Activated naive CD4-positive, alpha-beta T cell treated with anti-CD3 and anti-CD28 coated beads, Interleukin-2, amount 50 U/mL, for 24 hours (primary cell): ENCODE measurements at regions not wholly inside any gene's neighbourhood (a gene's known extent, or its start where the extent isn't known, plus 50 kb on each side); places are given as distances from the start of the nearest gene placed in this dataset.

Source experiments
- H3K27ac Mint-ChIP-seq: one replicate; pipeline ENCODE4 v1.8.0; 2021; ENCODE audit warnings: mild to moderate bottlenecking, mixed read lengths
- H3K27me3 Mint-ChIP-seq: one replicate; pipeline ENCODE4 v1.8.0; 2021; ENCODE audit warnings: mixed read lengths
- H3K36me3 Mint-ChIP-seq: one replicate; pipeline ENCODE4 v1.8.0; 2021; ENCODE audit warnings: mixed read lengths
- H3K4me1 Mint-ChIP-seq: one replicate; pipeline ENCODE4 v1.8.0; 2021; ENCODE audit warnings: mixed read lengths
- H3K4me3 Mint-ChIP-seq: one replicate; pipeline ENCODE4 v1.8.0; 2021; ENCODE audit warnings: mild to moderate bottlenecking, mixed read lengths
- H3K9me3 Mint-ChIP-seq: one replicate; pipeline ENCODE4 v1.8.0; 2021; ENCODE audit warnings: mixed read lengths

GRCh38 chr15:29470311-29470710, 200.7 kb upstream of the NSMCE3 start:
- peaks cover 3% of the 10 kb centered on the region for H3K27me3 Mint-ChIP-seq
- no peaks in the 10 kb centered on the region for H3K36me3 Mint-ChIP-seq
- no peak overlapping the region for H3K27ac Mint-ChIP-seq
- H3K4me3 Mint-ChIP-seq: no peak overlapping the region
- H3K4me1 Mint-ChIP-seq: no peaks in the 10 kb centered on the region
- H3K9me3 Mint-ChIP-seq: no peaks in the 10 kb centered on the region

GRCh38 chr15:29468899-29469298, 199.3 kb upstream of the NSMCE3 start:
- Mint-ChIP-seq H3K4me1 (no peaks in the 10 kb centered on the region), H3K9me3 (no peaks in the 10 kb centered on the region), H3K27ac (no peak overlapping the region), H3K27me3 (peaks cover 3% of the 10 kb centered on the region), H3K4me3 (no peak overlapping the region), H3K36me3 (no peaks in the 10 kb centered on the region)

GRCh38 chr15:29467091-29467490, 197.5 kb upstream of the NSMCE3 start:
- H3K4me1 Mint-ChIP-seq: no peaks in the 10 kb centered on the region
- no peaks in the 10 kb centered on the region for H3K36me3 Mint-ChIP-seq
- H3K4me3 Mint-ChIP-seq: no peak overlapping the region
- H3K27me3 Mint-ChIP-seq: peaks cover 3% of the 10 kb centered on the region
- H3K27ac Mint-ChIP-seq: no peak overlapping the region
- no peaks in the 10 kb centered on the region for H3K9me3 Mint-ChIP-seq

- Mint-ChIP-seq H3K4me1 (no peaks in the 10 kb centered on the region), H3K9me3 (no peaks in the 10 kb centered on the region), H3K4me3 (no peak overlapping the region), H3K27me3 (peaks cover 3% of the 10 kb centered on the region), H3K36me3 (no peaks in the 10 kb centered on the region), H3K27ac (no peak overlapping the region)
Observed at GRCh38 chr15:29466292-29466691, 196.7 kb upstream of the NSMCE3 start.

GRCh38 chr15:29465816-29466215, 196.2 kb upstream of the NSMCE3 start:
- H3K4me1 Mint-ChIP-seq: no peaks in the 10 kb centered on the region
- no peaks in the 10 kb centered on the region for H3K9me3 Mint-ChIP-seq
- H3K27ac Mint-ChIP-seq: no peak overlapping the region
- H3K36me3 Mint-ChIP-seq: no peaks in the 10 kb centered on the region
- no peak overlapping the region for H3K4me3 Mint-ChIP-seq
- H3K27me3 Mint-ChIP-seq: peaks cover 3% of the 10 kb centered on the region

GRCh38 chr15:29465196-29465595, 195.6 kb upstream of the NSMCE3 start:
- no peak overlapping the region for H3K4me3 Mint-ChIP-seq
- H3K27ac Mint-ChIP-seq: no peak overlapping the region
- H3K4me1 Mint-ChIP-seq: no peaks in the 10 kb centered on the region
- no peaks in the 10 kb centered on the region for H3K36me3 Mint-ChIP-seq
- H3K9me3 Mint-ChIP-seq: no peaks in the 10 kb centered on the region
- peaks cover 3% of the 10 kb centered on the region for H3K27me3 Mint-ChIP-seq

GRCh38 chr15:29461877-29462276, 192.3 kb upstream of the NSMCE3 start:
- H3K27ac Mint-ChIP-seq: no peak overlapping the region
- peaks cover 3% of the 10 kb centered on the region for H3K27me3 Mint-ChIP-seq
- H3K36me3 Mint-ChIP-seq: no peaks in the 10 kb centered on the region
- no peaks in the 10 kb centered on the region for H3K9me3 Mint-ChIP-seq
- no peak overlapping the region for H3K4me3 Mint-ChIP-seq
- H3K4me1 Mint-ChIP-seq: no peaks in the 10 kb centered on the region

GRCh38 chr15:29458361-29458760, 188.7 kb upstream of the NSMCE3 start:
- Mint-ChIP-seq H3K27me3 (no peaks in the 10 kb centered on the region), H3K27ac (no peak overlapping the region), H3K36me3 (no peaks in the 10 kb centered on the region), H3K4me3 (no peak overlapping the region), H3K9me3 (no peaks in the 10 kb centered on the region), H3K4me1 (peaks cover 8% of the 10 kb centered on the region)

GRCh38 chr15:29457729-29458128, 188.1 kb upstream of the NSMCE3 start:
- H3K27ac Mint-ChIP-seq: no peak overlapping the region
- H3K4me3 Mint-ChIP-seq: no peak overlapping the region
- no peaks in the 10 kb centered on the region for H3K9me3 Mint-ChIP-seq
- no peaks in the 10 kb centered on the region for H3K27me3 Mint-ChIP-seq
- H3K4me1 Mint-ChIP-seq: peaks cover 15% of the 10 kb centered on the region
- no peaks in the 10 kb centered on the region for H3K36me3 Mint-ChIP-seq

- H3K9me3 Mint-ChIP-seq: no peaks in the 10 kb centered on the region
- peaks cover 18% of the 10 kb centered on the region for H3K4me1 Mint-ChIP-seq
- H3K4me3 Mint-ChIP-seq: no peak overlapping the region
- H3K27me3 Mint-ChIP-seq: no peaks in the 10 kb centered on the region
- H3K27ac Mint-ChIP-seq: no peak overlapping the region
- no peaks in the 10 kb centered on the region for H3K36me3 Mint-ChIP-seq
Observed at GRCh38 chr15:29456964-29457363, 187.3 kb upstream of the NSMCE3 start.

GRCh38 chr15:29456255-29456654, 186.6 kb upstream of the NSMCE3 start:
- Mint-ChIP-seq H3K9me3 (no peaks in the 10 kb centered on the region), H3K4me3 (no peak overlapping the region), H3K27ac (no peak overlapping the region), H3K27me3 (no peaks in the 10 kb centered on the region), H3K4me1 (peaks cover 18% of the 10 kb centered on the region), H3K36me3 (no peaks in the 10 kb centered on the region)

GRCh38 chr15:29455530-29455929, 185.9 kb upstream of the NSMCE3 start:
- H3K9me3 Mint-ChIP-seq: no peaks in the 10 kb centered on the region
- peaks cover 18% of the 10 kb centered on the region for H3K4me1 Mint-ChIP-seq
- H3K36me3 Mint-ChIP-seq: no peaks in the 10 kb centered on the region
- H3K27ac Mint-ChIP-seq: no peak overlapping the region
- H3K27me3 Mint-ChIP-seq: peaks cover 3% of the 10 kb centered on the region
- H3K4me3 Mint-ChIP-seq: no peak overlapping the region

GRCh38 chr15:29455055-29455454, 185.4 kb upstream of the NSMCE3 start:
- Mint-ChIP-seq H3K4me1 (peaks cover 18% of the 10 kb centered on the region), H3K27ac (no peak overlapping the region), H3K4me3 (no peak overlapping the region), H3K36me3 (no peaks in the 10 kb centered on the region), H3K27me3 (peaks cover 3% of the 10 kb centered on the region), H3K9me3 (no peaks in the 10 kb centered on the region)

GRCh38 chr15:29454506-29454905, 184.9 kb upstream of the NSMCE3 start:
- peaks cover 18% of the 10 kb centered on the region for H3K4me1 Mint-ChIP-seq
- no peak overlapping the region for H3K4me3 Mint-ChIP-seq
- no peaks in the 10 kb centered on the region for H3K36me3 Mint-ChIP-seq
- no peaks in the 10 kb centered on the region for H3K9me3 Mint-ChIP-seq
- peaks cover 3% of the 10 kb centered on the region for H3K27me3 Mint-ChIP-seq
- H3K27ac Mint-ChIP-seq: no peak overlapping the region

- Mint-ChIP-seq H3K9me3 (no peaks in the 10 kb centered on the region), H3K4me1 (peaks cover 18% of the 10 kb centered on the region), H3K27me3 (peaks cover 3% of the 10 kb centered on the region), H3K27ac (no peak overlapping the region), H3K4me3 (no peak overlapping the region), H3K36me3 (no peaks in the 10 kb centered on the region)
Observed at GRCh38 chr15:29452881-29453731, 183.5 kb upstream of the NSMCE3 start.

- H3K27ac Mint-ChIP-seq: no peak overlapping the region
- H3K9me3 Mint-ChIP-seq: no peaks in the 10 kb centered on the region
- H3K36me3 Mint-ChIP-seq: no peaks in the 10 kb centered on the region
- H3K27me3 Mint-ChIP-seq: peaks cover 4% of the 10 kb centered on the region
- H3K4me3 Mint-ChIP-seq: no peak overlapping the region
- peaks cover 18% of the 10 kb centered on the region for H3K4me1 Mint-ChIP-seq
Observed at GRCh38 chr15:29451201-29451781, 181.7 kb upstream of the NSMCE3 start.
